ENCODE measurements at regions not wholly inside any gene's neighbourhood (a gene's known extent, or its start where the extent isn't known, plus 50 kb on each side); places are given as distances from the start of the nearest gene placed in this dataset.

- TF ChIP-seq TSHZ2 (CRISPR knock-in tag; IDR thresholded peaks at IDR 0.05), result no peak
Observed at GRCh38 chr1:192005976-192006375, 152.3 kb upstream of the RGS18 start (continued).

DNA sequence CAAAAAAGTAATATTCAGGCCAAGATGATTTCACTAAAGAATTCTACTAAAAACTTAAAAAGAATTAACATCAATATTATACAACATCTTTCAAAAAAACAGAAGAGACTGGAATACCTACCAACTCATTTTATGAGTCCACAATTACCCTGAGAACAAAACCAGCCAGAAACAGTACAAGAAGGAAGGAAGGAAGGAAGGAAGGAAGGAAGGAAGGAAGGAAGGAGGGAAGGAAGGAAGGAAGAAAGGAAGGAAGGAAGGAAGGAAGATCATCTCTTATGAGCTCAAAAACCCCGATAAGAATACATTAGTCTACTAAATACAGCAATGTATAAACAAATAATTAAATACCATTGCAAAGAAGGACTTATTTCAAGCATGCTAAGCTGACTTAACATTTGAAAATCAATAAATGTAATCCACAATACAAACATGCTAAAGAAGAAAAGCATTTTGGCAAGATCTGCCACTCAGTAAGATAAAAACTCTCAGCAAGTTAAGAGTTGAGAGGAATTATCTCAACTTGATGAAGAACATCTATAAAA is 149.9 kb upstream of the RGS18 start:
- TF ChIP-seq PATZ1 (CRISPR knock-in tag; IDR thresholded peaks at IDR 0.05; ENCODE audit: borderline replicate concordance) (no peak), ZFP3 (CRISPR knock-in tag; IDR thresholded peaks at IDR 0.05) (no peak), CSDC2 (CRISPR knock-in tag; IDR thresholded peaks at IDR 0.05) (no peak), ZNF565 (CRISPR knock-in tag; conservative IDR thresholded peaks at IDR 0.05; ENCODE audit: low read depth) (no peak)
- TF ChIP-seq, protein P1, sequence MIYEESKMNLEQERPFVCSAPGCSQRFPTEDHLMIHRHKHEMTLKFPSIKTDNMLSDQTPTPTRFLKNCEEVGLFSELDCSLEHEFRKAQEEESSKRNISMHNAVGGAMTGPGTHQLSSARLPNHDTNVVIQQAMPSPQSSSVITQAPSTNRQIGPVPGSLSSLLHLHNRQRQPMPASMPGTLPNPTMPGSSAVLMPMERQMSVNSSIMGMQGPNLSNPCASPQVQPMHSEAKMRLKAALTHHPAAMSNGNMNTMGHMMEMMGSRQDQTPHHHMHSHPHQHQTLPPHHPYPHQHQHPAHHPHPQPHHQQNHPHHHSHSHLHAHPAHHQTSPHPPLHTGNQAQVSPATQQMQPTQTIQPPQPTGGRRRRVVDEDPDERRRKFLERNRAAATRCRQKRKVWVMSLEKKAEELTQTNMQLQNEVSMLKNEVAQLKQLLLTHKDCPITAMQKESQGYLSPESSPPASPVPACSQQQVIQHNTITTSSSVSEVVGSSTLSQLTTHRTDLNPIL (CRISPR knock-in tag; IDR thresholded peaks at IDR 0.05; ENCODE audit: low read depth), result no peak
- no peak for ATAC-seq

- no peak for TF ChIP-seq ISL1 (CRISPR knock-in tag; IDR thresholded peaks at IDR 0.05)
- no peak for TF ChIP-seq CSDC2 (CRISPR knock-in tag; IDR thresholded peaks at IDR 0.05)
- TF ChIP-seq ZC3H10 (CRISPR knock-in tag; IDR thresholded peaks at IDR 0.05), result no peak
- TF ChIP-seq TOX (CRISPR knock-in tag; IDR thresholded peaks at IDR 0.05; ENCODE audit: borderline replicate concordance), result no peak
- no peak for TF ChIP-seq ZFP30 (CRISPR knock-in tag; IDR thresholded peaks at IDR 0.05)
- no peak for TF ChIP-seq PPARA (CRISPR knock-in tag; IDR thresholded peaks at IDR 0.05; ENCODE audit: borderline replicate concordance)
- TF ChIP-seq, protein P2, sequence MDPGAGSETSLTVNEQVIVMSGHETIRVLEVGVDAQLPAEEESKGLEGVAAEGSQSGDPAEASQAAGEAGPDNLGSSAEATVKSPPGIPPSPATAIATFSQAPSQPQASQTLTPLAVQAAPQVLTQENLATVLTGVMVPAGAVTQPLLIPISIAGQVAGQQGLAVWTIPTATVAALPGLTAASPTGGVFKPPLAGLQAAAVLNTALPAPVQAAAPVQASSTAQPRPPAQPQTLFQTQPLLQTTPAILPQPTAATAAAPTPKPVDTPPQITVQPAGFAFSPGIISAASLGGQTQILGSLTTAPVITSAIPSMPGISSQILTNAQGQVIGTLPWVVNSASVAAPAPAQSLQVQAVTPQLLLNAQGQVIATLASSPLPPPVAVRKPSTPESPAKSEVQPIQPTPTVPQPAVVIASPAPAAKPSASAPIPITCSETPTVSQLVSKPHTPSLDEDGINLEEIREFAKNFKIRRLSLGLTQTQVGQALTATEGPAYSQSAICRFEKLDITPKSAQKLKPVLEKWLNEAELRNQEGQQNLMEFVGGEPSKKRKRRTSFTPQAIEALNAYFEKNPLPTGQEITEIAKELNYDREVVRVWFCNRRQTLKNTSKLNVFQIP (CRISPR knock-in tag; IDR thresholded peaks at IDR 0.05; ENCODE audit: borderline replicate concordance, low read depth), result no peak
- ATAC-seq, result no peak
Observed at GRCh38 chr1:192010406-192010805, 147.9 kb upstream of the RGS18 start.

DNA sequence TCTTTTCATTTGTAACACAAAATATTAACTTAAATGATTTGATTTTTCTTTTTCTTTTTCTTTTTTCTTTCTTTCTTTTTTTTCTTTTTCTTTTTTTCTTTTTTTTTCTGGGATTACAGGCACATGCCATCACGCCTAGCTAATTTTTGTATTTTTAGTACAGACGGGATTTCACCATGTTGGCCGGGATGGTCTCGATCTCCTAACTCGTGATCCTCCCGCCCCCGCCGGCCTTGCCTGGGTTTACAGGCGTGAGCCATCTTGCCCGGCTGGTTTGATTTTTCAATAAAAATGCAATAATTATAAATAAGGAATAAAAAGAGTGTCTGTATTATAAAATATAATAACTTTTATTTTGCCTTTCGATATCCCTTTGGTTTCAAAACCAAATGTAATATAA is 146.7 kb upstream of the RGS18 start:
- ATAC-seq, result no peak
- no peak for TF ChIP-seq OSR1 (CRISPR knock-in tag; IDR thresholded peaks at IDR 0.05)
- TF ChIP-seq RARB (CRISPR knock-in tag; IDR thresholded peaks at IDR 0.05), result no peak
- TF ChIP-seq ZFP30 (CRISPR knock-in tag; IDR thresholded peaks at IDR 0.05), result no peak
- TF ChIP-seq PATZ1 (CRISPR knock-in tag; IDR thresholded peaks at IDR 0.05; ENCODE audit: borderline replicate concordance), result no peak
- no peak for TF ChIP-seq ESRRG (CRISPR knock-in tag; IDR thresholded peaks at IDR 0.05)
- no peak for TF ChIP-seq ZNF70 (CRISPR knock-in tag; IDR thresholded peaks at IDR 0.05)
- TF ChIP-seq ARNTL (CRISPR knock-in tag; IDR thresholded peaks at IDR 0.05; ENCODE audit: borderline replicate concordance, low read depth), result no peak

DNA sequence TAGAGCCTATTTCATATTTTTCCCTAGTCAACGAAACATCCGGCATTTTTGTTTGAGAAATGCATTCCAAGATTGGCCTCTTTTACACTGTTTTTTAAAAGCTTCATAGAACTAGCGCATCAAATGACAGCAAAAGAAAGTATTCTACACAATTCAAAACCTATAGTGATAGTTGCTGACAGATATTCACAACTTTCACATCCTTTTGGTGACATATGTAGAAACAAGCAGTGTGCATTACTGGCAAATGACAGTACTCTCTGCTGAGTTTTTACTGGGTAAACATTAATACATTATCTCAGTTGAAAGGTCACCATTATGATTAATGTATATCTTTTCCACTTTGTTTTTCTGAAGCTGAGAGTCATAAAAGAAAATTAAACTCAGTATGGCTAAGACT is 135.4 kb upstream of the RGS18 start:
- TF ChIP-seq SNAI2 (CRISPR knock-in tag; IDR thresholded peaks at IDR 0.05), result no peak
- no peak for TF ChIP-seq ZNF565 (CRISPR knock-in tag; conservative IDR thresholded peaks at IDR 0.05; ENCODE audit: low read depth)
- no peak for TF ChIP-seq PATZ1 (CRISPR knock-in tag; IDR thresholded peaks at IDR 0.05; ENCODE audit: borderline replicate concordance)
- no peak for TF ChIP-seq ZNF8 (CRISPR knock-in tag; IDR thresholded peaks at IDR 0.05)
- TF ChIP-seq PPARA (CRISPR knock-in tag; IDR thresholded peaks at IDR 0.05; ENCODE audit: borderline replicate concordance), result no peak
- TF ChIP-seq ZNF70 (CRISPR knock-in tag; IDR thresholded peaks at IDR 0.05), result no peak
- no peak for TF ChIP-seq ISL1 (CRISPR knock-in tag; IDR thresholded peaks at IDR 0.05)
- no peak for ATAC-seq

Data from SK-N-SH treated with all-trans-retinoic acid at 6 μM for 48 hours (cell line).